ENCODE measurements at regions not wholly inside any gene's neighbourhood (a gene's known extent, or its start where the extent isn't known, plus 50 kb on each side); places are given as distances from the start of the nearest gene placed in this dataset.

DNA sequence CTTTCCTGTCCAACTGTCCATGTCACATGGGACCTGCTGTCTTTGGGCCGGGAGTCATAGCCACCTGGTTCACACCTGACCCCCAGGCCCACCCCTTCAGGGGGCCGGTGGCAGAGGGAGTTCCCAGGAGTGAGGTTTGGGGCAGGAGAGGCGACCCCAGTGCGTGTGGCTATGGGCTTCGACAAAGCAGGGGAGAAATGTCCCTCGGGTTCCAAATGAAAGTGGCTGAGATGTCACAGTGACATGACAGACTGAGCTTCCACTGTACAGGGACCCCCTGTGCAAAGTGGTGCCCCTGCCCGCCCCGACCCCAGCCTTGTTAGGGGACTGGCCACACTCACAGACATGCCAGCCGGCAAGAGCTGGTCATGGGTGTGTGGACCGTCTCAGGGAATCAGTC lies 1297.0 kb downstream of the BRD1 start:
- TF ChIP-seq CTCF (IDR thresholded peaks at IDR 0.05) (no peak), POLR2A (IDR thresholded peaks at IDR 0.05) (no peak)

Data from esophagus squamous epithelium (tissue), 4 donors.